ENCODE measurements at regions not wholly inside any gene's neighbourhood (a gene's known extent, or its start where the extent isn't known, plus 50 kb on each side); places are given as distances from the start of the nearest gene placed in this dataset.
A peak's percentile ranks its signal among the peaks of the same experiment; 100 is the strongest.

GRCh38 chr13:95492044-95492801 lies 60.3 kb upstream of the CLDN10 start:
- TF ChIP-seq, protein P1, sequence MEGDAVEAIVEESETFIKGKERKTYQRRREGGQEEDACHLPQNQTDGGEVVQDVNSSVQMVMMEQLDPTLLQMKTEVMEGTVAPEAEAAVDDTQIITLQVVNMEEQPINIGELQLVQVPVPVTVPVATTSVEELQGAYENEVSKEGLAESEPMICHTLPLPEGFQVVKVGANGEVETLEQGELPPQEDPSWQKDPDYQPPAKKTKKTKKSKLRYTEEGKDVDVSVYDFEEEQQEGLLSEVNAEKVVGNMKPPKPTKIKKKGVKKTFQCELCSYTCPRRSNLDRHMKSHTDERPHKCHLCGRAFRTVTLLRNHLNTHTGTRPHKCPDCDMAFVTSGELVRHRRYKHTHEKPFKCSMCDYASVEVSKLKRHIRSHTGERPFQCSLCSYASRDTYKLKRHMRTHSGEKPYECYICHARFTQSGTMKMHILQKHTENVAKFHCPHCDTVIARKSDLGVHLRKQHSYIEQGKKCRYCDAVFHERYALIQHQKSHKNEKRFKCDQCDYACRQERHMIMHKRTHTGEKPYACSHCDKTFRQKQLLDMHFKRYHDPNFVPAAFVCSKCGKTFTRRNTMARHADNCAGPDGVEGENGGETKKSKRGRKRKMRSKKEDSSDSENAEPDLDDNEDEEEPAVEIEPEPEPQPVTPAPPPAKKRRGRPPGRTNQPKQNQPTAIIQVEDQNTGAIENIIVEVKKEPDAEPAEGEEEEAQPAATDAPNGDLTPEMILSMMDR (IDR thresholded peaks at IDR 0.05; ENCODE audit: low read depth, low read length), result no peak
- H3K4me3 ChIP-seq (ENCODE audit: low read depth, low read length), result no peak overlapping the region

- TF ChIP-seq, protein P1 (IDR thresholded peaks at IDR 0.05; ENCODE audit: low read depth, low read length), result peak; percentile 61; the same call in 1 of the 2 replicates
- no peak overlapping the region for H3K4me3 ChIP-seq (ENCODE audit: low read depth, low read length)
Measured at GRCh38 chr13:95494082-95494681, 58.3 kb upstream of the CLDN10 start.

- TF ChIP-seq, protein P1 (IDR thresholded peaks at IDR 0.05; ENCODE audit: low read depth, low read length), result no peak
- no peak overlapping the region for H3K4me3 ChIP-seq (ENCODE audit: low read depth, low read length)
Measured at GRCh38 chr13:95496485-95496884, 56.0 kb upstream of the CLDN10 start.

GRCh38 chr13:95497381-95497807 lies 55.1 kb upstream of the CLDN10 start:
- TF ChIP-seq, protein P1 (IDR thresholded peaks at IDR 0.05; ENCODE audit: low read depth, low read length), result no peak

GRCh38 chr13:95498886-95499285 lies 53.6 kb upstream of the CLDN10 start:
- TF ChIP-seq, protein P1 (IDR thresholded peaks at IDR 0.05; ENCODE audit: low read depth, low read length), result no peak
- H3K4me3 ChIP-seq (ENCODE audit: low read depth, low read length), result no peak overlapping the region

More at GRCh38 chr13:95497381-95497807, 55.1 kb upstream of the CLDN10 start:
- H3K4me3 ChIP-seq (ENCODE audit: low read depth, low read length), result no peak overlapping the region

- no peak overlapping the region for H3K4me3 ChIP-seq (ENCODE audit: low read depth, low read length)
- TF ChIP-seq, protein P1 (IDR thresholded peaks at IDR 0.05; ENCODE audit: low read depth, low read length), result no peak
Measured at GRCh38 chr13:95499811-95500712, 52.5 kb upstream of the CLDN10 start.
